Subcutaneous abdominal adipose tissue (tissue), 5 donors: ENCODE measurements at regions not wholly inside any gene's neighbourhood (a gene's known extent, or its start where the extent isn't known, plus 50 kb on each side); places are given as distances from the start of the nearest gene placed in this dataset.

Experiments used
- H3K27ac ChIP-seq: one replicate; pipeline ENCODE4 v1.7.0; 2013; ENCODE audit warnings: low read depth, mild to moderate bottlenecking, inconsistent platforms, low read length, moderate library complexity
- H3K27me3 ChIP-seq, 5 donors: one replicate each; pipeline ENCODE4 v1.7.0; 2013; ENCODE audit warnings: low read length in 5 of 5, inconsistent platforms in 1 of 5; ENCODE audit not compliant: control insufficient read depth in 5 of 5, insufficient read depth in 4 of 5
- H3K36me3 ChIP-seq, 5 donors: one replicate each; pipeline ENCODE4 v1.7.0; 2013; ENCODE audit warnings: low read length in 5 of 5; ENCODE audit not compliant: control insufficient read depth in 5 of 5, insufficient read depth in 5 of 5
- H3K4me1 ChIP-seq, 5 donors: one replicate each; pipeline ENCODE4 v1.7.0; 2013; ENCODE audit warnings: low read length in 5 of 5, mild to moderate bottlenecking in 3 of 5, moderate library complexity in 1 of 5; ENCODE audit not compliant: control insufficient read depth in 5 of 5, insufficient read depth in 5 of 5
- H3K4me3 ChIP-seq, 5 donors: one replicate each; pipeline ENCODE4 v1.7.0; 2013; ENCODE audit warnings: low read length in 5 of 5, low read depth in 1 of 5
- H3K9ac ChIP-seq, 5 donors: one replicate each; pipeline ENCODE4 v1.7.0; 2013; ENCODE audit warnings: low read length in 5 of 5, mild to moderate bottlenecking in 4 of 5, moderate library complexity in 3 of 5
- H3K9me3 ChIP-seq, 5 donors: one replicate each; pipeline ENCODE4 v1.7.0; 2013; ENCODE audit warnings: low read length in 5 of 5; ENCODE audit not compliant: control insufficient read depth in 5 of 5
- donor health status: healthy.
- donor health status: healthy.
- donor health status: healthy.
- donor health status: healthy.
- donor health status: healthy.

GRCh38 chr6:159378411-159379328, 209.5 kb downstream of the FNDC1 start:
- Histone ChIP-seq H3K4me1 (peaks cover 0 to 35% (median 26%) of the 10 kb centered on the region in 5 donors), H3K9me3 (peaks cover 0 to 3% (median 0%) of the 10 kb centered on the region in 5 donors), H3K36me3 (no peaks in the 10 kb centered on the region), H3K4me3 (no peak overlapping the region), H3K27me3 (no peaks in the 10 kb centered on the region), H3K27ac (no peak overlapping the region), H3K9ac (no peak overlapping the region)

- Histone ChIP-seq H3K4me1 (peaks cover 0 to 48% (median 35%) of the 10 kb centered on the region in 5 donors), H3K4me3 (no peak overlapping the region), H3K27ac (no peak overlapping the region), H3K36me3 (no peaks in the 10 kb centered on the region), H3K27me3 (no peaks in the 10 kb centered on the region), H3K9ac (no peak overlapping the region), H3K9me3 (peaks cover 0 to 3% (median 0%) of the 10 kb centered on the region in 5 donors)
Observed at GRCh38 chr6:159376516-159377158, 207.4 kb downstream of the FNDC1 start.

- Histone ChIP-seq H3K4me1 (peaks cover 0 to 46% (median 32%) of the 10 kb centered on the region in 5 donors), H3K4me3 (no peak overlapping the region), H3K36me3 (no peaks in the 10 kb centered on the region), H3K27ac (no peak overlapping the region), H3K27me3 (no peaks in the 10 kb centered on the region), H3K9me3 (peaks cover 0 to 8% (median 6%) of the 10 kb centered on the region in 5 donors), H3K9ac (no peak overlapping the region)
Observed at GRCh38 chr6:159375014-159375413, 205.8 kb downstream of the FNDC1 start.

- Histone ChIP-seq H3K27me3 (no peaks in the 10 kb centered on the region), H3K4me1 (peaks cover 0 to 39% (median 30%) of the 10 kb centered on the region in 5 donors), H3K4me3 (no peak overlapping the region), H3K9ac (no peak overlapping the region), H3K27ac (no peak overlapping the region), H3K9me3 (peaks cover 0 to 19% (median 11%) of the 10 kb centered on the region in 5 donors), H3K36me3 (no peaks in the 10 kb centered on the region)
Observed at GRCh38 chr6:159373670-159374069, 204.5 kb downstream of the FNDC1 start.

- H3K27ac ChIP-seq, result peak overlapping the region; percentile 21
Observed at GRCh38 chr6:159372333-159372732, 203.1 kb downstream of the FNDC1 start.

GRCh38 chr6:159360306-159360705, 191.1 kb downstream of the FNDC1 start:
- no peak overlapping the region for H3K27ac ChIP-seq

More at GRCh38 chr6:159372333-159372732, 203.1 kb downstream of the FNDC1 start:
- Histone ChIP-seq H3K4me1 (peaks cover 0 to 30% (median 21%) of the 10 kb centered on the region in 5 donors), H3K4me3 (no peak overlapping the region), H3K9me3 (peaks cover 0 to 21% (median 11%) of the 10 kb centered on the region in 5 donors), H3K36me3 (no peaks in the 10 kb centered on the region), H3K27me3 (no peaks in the 10 kb centered on the region), H3K9ac (no peak overlapping the region)

GRCh38 chr6:159359581-159360297, 190.5 kb downstream of the FNDC1 start:
- H3K27ac ChIP-seq, result no peak overlapping the region
- H3K27me3 ChIP-seq, result peaks cover 0 to 3% (median 0%) of the 10 kb centered on the region in 5 donors
- no peak overlapping the region for H3K9ac ChIP-seq
- no peaks in the 10 kb centered on the region for H3K36me3 ChIP-seq
- no peaks in the 10 kb centered on the region for H3K9me3 ChIP-seq
- H3K4me3 ChIP-seq, result no peak overlapping the region
- H3K4me1 ChIP-seq, result peaks cover 0 to 9% (median 5%) of the 10 kb centered on the region in 5 donors

More at GRCh38 chr6:159360306-159360705, 191.1 kb downstream of the FNDC1 start:
- Histone ChIP-seq H3K27me3 (peaks cover 0 to 3% (median 0%) of the 10 kb centered on the region in 5 donors), H3K9me3 (no peaks in the 10 kb centered on the region), H3K4me3 (no peak overlapping the region), H3K4me1 (peaks cover 0 to 9% (median 5%) of the 10 kb centered on the region in 5 donors), H3K9ac (no peak overlapping the region), H3K36me3 (no peaks in the 10 kb centered on the region)

- Histone ChIP-seq H3K9me3 (no peaks in the 10 kb centered on the region), H3K4me3 (no peak overlapping the region), H3K9ac (no peak overlapping the region), H3K27ac (no peak overlapping the region), H3K4me1 (peaks cover 0 to 9% (median 5%) of the 10 kb centered on the region in 5 donors), H3K36me3 (no peaks in the 10 kb centered on the region), H3K27me3 (peaks cover 0 to 3% (median 0%) of the 10 kb centered on the region in 5 donors)
Observed at GRCh38 chr6:159358562-159358961, 189.4 kb downstream of the FNDC1 start.

- no peaks in the 10 kb centered on the region for H3K36me3 ChIP-seq
- H3K27me3 ChIP-seq, result peaks cover 0 to 3% (median 0%) of the 10 kb centered on the region in 5 donors
- H3K9ac ChIP-seq, result no peak overlapping the region
- H3K4me1 ChIP-seq, result peaks cover 0 to 9% (median 5%) of the 10 kb centered on the region in 5 donors
- no peak overlapping the region for H3K4me3 ChIP-seq
- no peaks in the 10 kb centered on the region for H3K9me3 ChIP-seq
- no peak overlapping the region for H3K27ac ChIP-seq
Observed at GRCh38 chr6:159357211-159357915, 188.2 kb downstream of the FNDC1 start.
